Esophagus squamous epithelium (tissue), 5 donors: ENCODE measurements at regions not wholly inside any gene's neighbourhood (a gene's known extent, or its start where the extent isn't known, plus 50 kb on each side); places are given as distances from the start of the nearest gene placed in this dataset.

Experiments used
- DNase-seq: peaks from one replicate; lab custom pipeline; 2025; lab: John Stamatoyannopoulos, UW
- H3K27ac ChIP-seq, 4 donors: fragments of 200-600 bp; sonication (generic); one replicate each; pipeline ENCODE4 v1.5.1; 2016 to 2019; ENCODE audit warnings: mild to moderate bottlenecking in 1 of 4
- H3K27me3 ChIP-seq, 4 donors: fragments of 200-600 bp; sonication (generic); 1 replicate in 3 of 4; 2 replicates in 1 of 4; pipeline versions ENCODE4 v1.5.1 to v1.6.0; 2017 to 2021; ENCODE audit warnings: antibody characterized with exemption in 1 of 4
- H3K36me3 ChIP-seq, 3 donors: fragments of 200-600 bp; sonication (generic); one replicate each; pipeline ENCODE4 v1.5.1; 2016 to 2019
- H3K4me1 ChIP-seq, 3 donors: fragments of 200-600 bp; sonication (generic); one replicate each; pipeline ENCODE4 v1.5.1; 2017 to 2019
- H3K4me3 ChIP-seq, 4 donors: fragments of 200-600 bp; sonication (generic); 1 replicate in 3 of 4; 2 replicates in 1 of 4; pipeline ENCODE4 v1.5.1; 2016 to 2019; ENCODE audit warnings: mild to moderate bottlenecking in 2 of 4, moderate library complexity in 1 of 4
- H3K9me3 ChIP-seq, 3 donors: fragments of 200-600 bp; sonication (generic); one replicate each; pipeline ENCODE4 v1.5.1; 2016 to 2019
- CTCF ChIP-seq, 6 experiments: fragments of 450-650 bp in 4 of 6; fragments of 200-600 bp in 2 of 6; sonication (generic) in 2 of 6; IDR thresholded peaks; one replicate each; pipeline ENCODE4 v1.5.1; 2016 to 2019; ENCODE audit warnings: antibody characterized with exemption in 6 of 6, mild to moderate bottlenecking in 4 of 6, moderate library complexity in 4 of 6
- POLR2A ChIP-seq, 4 donors: fragments of 450-650 bp; IDR thresholded peaks; one replicate each; pipeline ENCODE4 v1.6.1; 2017; ENCODE audit warnings: antibody characterized with exemption in 4 of 4, mild to moderate bottlenecking in 4 of 4, moderate library complexity in 3 of 4
- WGBS, 2 donors: methylation state at CpG; one replicate each; pipeline ENCODE4 v1.1.5; 2018; 5-methylcytosine and 5-hydroxymethylcytosine counted together
- intact Hi-C: fragments of 100-400 bp; cut with DNase I; formaldehyde crosslinking; loops from one replicate; pipeline ENCODE4 v1.15.0; 2022
- donor health status: DM: yes; HTN: yes; CAD: no.

- WGBS, 2 donors, result 69 to 73% methylated on average over 2 of the region's 2 CpGs
- no peak for TF ChIP-seq POLR2A (IDR thresholded peaks at IDR 0.05)
- no peak for TF ChIP-seq CTCF (IDR thresholded peaks at IDR 0.05)
These were observed 448.8 kb upstream of the CCDC196 start for GRCh38 chr14:66037361-66037760.

GRCh38 chr14:66038212-66038611, 448.0 kb upstream of the CCDC196 start:
- Histone ChIP-seq H3K36me3 (no peaks in the 10 kb centered on the region), H3K27me3 (no peaks in the 10 kb centered on the region), H3K27ac (no peak overlapping the region), H3K4me1 (no peaks in the 10 kb centered on the region), H3K9me3 (no peaks in the 10 kb centered on the region), H3K4me3 (no peak overlapping the region)
- DNase-seq, result no peak
- WGBS, 2 donors, result 36 to 47% methylated on average over 3 of the region's 3 CpGs
- intact Hi-C loops, result no loop called here
- TF ChIP-seq CTCF (IDR thresholded peaks at IDR 0.05), result no peak
- TF ChIP-seq POLR2A (IDR thresholded peaks at IDR 0.05), result no peak

More at GRCh38 chr14:66037361-66037760, 448.8 kb upstream of the CCDC196 start:
- Histone ChIP-seq H3K27ac (no peak overlapping the region), H3K36me3 (no peaks in the 10 kb centered on the region), H3K4me1 (no peaks in the 10 kb centered on the region), H3K27me3 (no peaks in the 10 kb centered on the region), H3K9me3 (peaks cover 0 to 1% (median 0%) of the 10 kb centered on the region in 3 donors), H3K4me3 (no peak overlapping the region)
- DNase-seq, result no peak
- intact Hi-C loops, result no loop called here

GRCh38 chr14:66038618-66039017, 447.6 kb upstream of the CCDC196 start:
- Histone ChIP-seq H3K4me1 (no peaks in the 10 kb centered on the region), H3K9me3 (no peaks in the 10 kb centered on the region), H3K27ac (no peak overlapping the region), H3K36me3 (no peaks in the 10 kb centered on the region), H3K4me3 (no peak overlapping the region), H3K27me3 (no peaks in the 10 kb centered on the region)
- 69 to 78% methylated on average over 1 of the region's 1 CpG for WGBS, 2 donors
- no peak for TF ChIP-seq CTCF (IDR thresholded peaks at IDR 0.05)
- no peak for TF ChIP-seq POLR2A (IDR thresholded peaks at IDR 0.05)
- DNase-seq, result no peak
- intact Hi-C loops, result no loop called here

GRCh38 chr14:66039495-66039894, 446.7 kb upstream of the CCDC196 start:
- H3K4me3 ChIP-seq, result no peak overlapping the region
- no peaks in the 10 kb centered on the region for H3K9me3 ChIP-seq
- intact Hi-C loops, result no loop called here
- no peaks in the 10 kb centered on the region for H3K36me3 ChIP-seq
- TF ChIP-seq CTCF (IDR thresholded peaks at IDR 0.05) (no peak), POLR2A (IDR thresholded peaks at IDR 0.05) (no peak)
- DNase-seq, result no peak
- H3K27ac ChIP-seq, result no peak overlapping the region
- H3K27me3 ChIP-seq, result no peaks in the 10 kb centered on the region
- no peaks in the 10 kb centered on the region for H3K4me1 ChIP-seq

- TF ChIP-seq POLR2A (IDR thresholded peaks at IDR 0.05) (no peak), CTCF (IDR thresholded peaks at IDR 0.05) (no peak)
- Histone ChIP-seq H3K27me3 (no peaks in the 10 kb centered on the region), H3K4me3 (no peak overlapping the region), H3K4me1 (no peaks in the 10 kb centered on the region), H3K27ac (no peak overlapping the region), H3K9me3 (no peaks in the 10 kb centered on the region), H3K36me3 (no peaks in the 10 kb centered on the region)
- intact Hi-C loops, result no loop called here
- WGBS, 2 donors, result 63 to 77% methylated on average over 6 of the region's 6 CpGs
- DNase-seq, result no peak
These were observed 444.6 kb upstream of the CCDC196 start for GRCh38 chr14:66041582-66041981.
